HL-60 (cell line): ENCODE measurements at regions not wholly inside any gene's neighbourhood (a gene's known extent, or its start where the extent isn't known, plus 50 kb on each side); places are given as distances from the start of the nearest gene placed in this dataset.

Experiments used
- DNase-seq, 2 experiments: peaks; one replicate each; pipeline ENCODE4 v3.0.0-alpha.2; 2010 to 2020; ENCODE audit warnings: low read depth in 1 of 2, low spot score in 1 of 2
- H3K27ac ChIP-seq: fragments of 250-450 bp; sonication (Bioruptor Pico); replicated peaks from 2 replicates; pipeline ENCODE4 v1.5.1; 2020; ENCODE audit warnings: mild to moderate bottlenecking, moderate library complexity
- H3K27me3 ChIP-seq: fragments of 250-450 bp; sonication (Bioruptor Pico); 2 replicates; pipeline ENCODE4 v1.5.1; 2021; ENCODE audit warnings: mild to moderate bottlenecking, moderate library complexity; ENCODE audit not compliant: insufficient read depth, poor library complexity, severe bottlenecking
- H3K4me3 ChIP-seq: replicated peaks from 2 replicates; pipeline ENCODE4 v1.5.1; 2011; ENCODE audit warnings: mild to moderate bottlenecking, control low read depth, low read length; ENCODE audit not compliant: insufficient read depth
- GABPA ChIP-seq: IDR thresholded peaks from 2 replicates; pipeline ENCODE4 v1.6.1; 2012; ENCODE audit warnings: low read depth
- POLR2AphosphoS5 ChIP-seq: IDR thresholded peaks from 2 replicates; pipeline ENCODE4 v1.6.1; 2012; ENCODE audit warnings: low read depth
- SPI1 ChIP-seq: IDR thresholded peaks from 2 replicates; pipeline ENCODE4 v1.6.1; 2012; ENCODE audit warnings: low read depth, mild to moderate bottlenecking, borderline replicate concordance
- TF ChIP-seq, protein P1 (sequence below): IDR thresholded peaks from 2 replicates; pipeline ENCODE4 v1.6.1; 2012; ENCODE audit warnings: low read depth; ENCODE audit not compliant: insufficient replicate concordance
- TF ChIP-seq, protein P2 (sequence below): IDR thresholded peaks from one replicate; pipeline ENCODE4 v1.5.1; 2011; ENCODE audit warnings: low read length, control low read depth, inconsistent platforms; ENCODE audit not compliant: insufficient read depth

DNA sequence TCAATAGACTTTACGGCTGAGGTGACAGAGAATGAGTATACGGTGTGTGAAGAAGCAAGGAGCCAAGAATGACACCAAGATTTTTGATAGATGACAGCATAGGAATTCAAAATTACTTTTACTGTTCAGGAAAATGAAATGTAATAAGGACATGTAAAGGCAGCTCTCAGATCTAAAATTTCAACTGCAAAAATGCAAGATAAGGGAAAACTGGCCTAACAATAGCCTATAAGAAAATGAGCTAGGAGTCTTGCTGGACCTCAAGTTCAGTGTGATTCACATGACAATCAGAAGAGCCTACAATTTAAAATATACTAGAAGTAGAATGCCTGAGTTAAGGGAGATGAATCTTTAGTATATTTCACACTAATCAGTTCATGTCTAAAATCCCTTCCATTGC is 102.0 kb downstream of the RPS29 start:
- H3K27me3 ChIP-seq, result no peaks in the 10 kb centered on the region
- no peak for TF ChIP-seq GABPA
- TF ChIP-seq, protein P1, sequence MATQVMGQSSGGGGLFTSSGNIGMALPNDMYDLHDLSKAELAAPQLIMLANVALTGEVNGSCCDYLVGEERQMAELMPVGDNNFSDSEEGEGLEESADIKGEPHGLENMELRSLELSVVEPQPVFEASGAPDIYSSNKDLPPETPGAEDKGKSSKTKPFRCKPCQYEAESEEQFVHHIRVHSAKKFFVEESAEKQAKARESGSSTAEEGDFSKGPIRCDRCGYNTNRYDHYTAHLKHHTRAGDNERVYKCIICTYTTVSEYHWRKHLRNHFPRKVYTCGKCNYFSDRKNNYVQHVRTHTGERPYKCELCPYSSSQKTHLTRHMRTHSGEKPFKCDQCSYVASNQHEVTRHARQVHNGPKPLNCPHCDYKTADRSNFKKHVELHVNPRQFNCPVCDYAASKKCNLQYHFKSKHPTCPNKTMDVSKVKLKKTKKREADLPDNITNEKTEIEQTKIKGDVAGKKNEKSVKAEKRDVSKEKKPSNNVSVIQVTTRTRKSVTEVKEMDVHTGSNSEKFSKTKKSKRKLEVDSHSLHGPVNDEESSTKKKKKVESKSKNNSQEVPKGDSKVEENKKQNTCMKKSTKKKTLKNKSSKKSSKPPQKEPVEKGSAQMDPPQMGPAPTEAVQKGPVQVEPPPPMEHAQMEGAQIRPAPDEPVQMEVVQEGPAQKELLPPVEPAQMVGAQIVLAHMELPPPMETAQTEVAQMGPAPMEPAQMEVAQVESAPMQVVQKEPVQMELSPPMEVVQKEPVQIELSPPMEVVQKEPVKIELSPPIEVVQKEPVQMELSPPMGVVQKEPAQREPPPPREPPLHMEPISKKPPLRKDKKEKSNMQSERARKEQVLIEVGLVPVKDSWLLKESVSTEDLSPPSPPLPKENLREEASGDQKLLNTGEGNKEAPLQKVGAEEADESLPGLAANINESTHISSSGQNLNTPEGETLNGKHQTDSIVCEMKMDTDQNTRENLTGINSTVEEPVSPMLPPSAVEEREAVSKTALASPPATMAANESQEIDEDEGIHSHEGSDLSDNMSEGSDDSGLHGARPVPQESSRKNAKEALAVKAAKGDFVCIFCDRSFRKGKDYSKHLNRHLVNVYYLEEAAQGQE, result no peak
- TF ChIP-seq, protein P2, sequence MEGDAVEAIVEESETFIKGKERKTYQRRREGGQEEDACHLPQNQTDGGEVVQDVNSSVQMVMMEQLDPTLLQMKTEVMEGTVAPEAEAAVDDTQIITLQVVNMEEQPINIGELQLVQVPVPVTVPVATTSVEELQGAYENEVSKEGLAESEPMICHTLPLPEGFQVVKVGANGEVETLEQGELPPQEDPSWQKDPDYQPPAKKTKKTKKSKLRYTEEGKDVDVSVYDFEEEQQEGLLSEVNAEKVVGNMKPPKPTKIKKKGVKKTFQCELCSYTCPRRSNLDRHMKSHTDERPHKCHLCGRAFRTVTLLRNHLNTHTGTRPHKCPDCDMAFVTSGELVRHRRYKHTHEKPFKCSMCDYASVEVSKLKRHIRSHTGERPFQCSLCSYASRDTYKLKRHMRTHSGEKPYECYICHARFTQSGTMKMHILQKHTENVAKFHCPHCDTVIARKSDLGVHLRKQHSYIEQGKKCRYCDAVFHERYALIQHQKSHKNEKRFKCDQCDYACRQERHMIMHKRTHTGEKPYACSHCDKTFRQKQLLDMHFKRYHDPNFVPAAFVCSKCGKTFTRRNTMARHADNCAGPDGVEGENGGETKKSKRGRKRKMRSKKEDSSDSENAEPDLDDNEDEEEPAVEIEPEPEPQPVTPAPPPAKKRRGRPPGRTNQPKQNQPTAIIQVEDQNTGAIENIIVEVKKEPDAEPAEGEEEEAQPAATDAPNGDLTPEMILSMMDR, result no peak
- no peak for TF ChIP-seq POLR2AphosphoS5
- no peak for TF ChIP-seq SPI1
- H3K4me3 ChIP-seq, result no peak overlapping the region
- no peak overlapping the region for H3K27ac ChIP-seq
- no peak for DNase-seq

DNA sequence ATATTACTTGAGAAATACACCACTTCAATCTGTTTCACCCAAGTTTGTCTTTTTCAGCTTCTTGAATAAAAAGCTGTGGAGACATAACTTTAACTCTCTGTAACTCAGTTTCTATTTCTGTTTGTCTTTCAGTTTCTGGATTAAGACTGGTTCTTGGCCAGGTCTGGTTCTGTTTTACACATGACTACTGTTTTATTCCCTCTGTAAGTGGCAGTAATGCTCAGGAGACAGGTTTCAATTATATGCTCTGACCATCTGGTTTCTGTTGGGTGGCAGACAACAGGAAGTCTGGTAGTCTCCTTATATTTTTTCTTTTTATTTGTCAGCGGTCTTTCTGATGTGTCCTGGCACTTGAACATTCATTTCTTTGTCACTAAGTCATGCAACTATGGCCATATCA is 102.9 kb downstream of the RPS29 start:
- DNase-seq, result no peak

DNA sequence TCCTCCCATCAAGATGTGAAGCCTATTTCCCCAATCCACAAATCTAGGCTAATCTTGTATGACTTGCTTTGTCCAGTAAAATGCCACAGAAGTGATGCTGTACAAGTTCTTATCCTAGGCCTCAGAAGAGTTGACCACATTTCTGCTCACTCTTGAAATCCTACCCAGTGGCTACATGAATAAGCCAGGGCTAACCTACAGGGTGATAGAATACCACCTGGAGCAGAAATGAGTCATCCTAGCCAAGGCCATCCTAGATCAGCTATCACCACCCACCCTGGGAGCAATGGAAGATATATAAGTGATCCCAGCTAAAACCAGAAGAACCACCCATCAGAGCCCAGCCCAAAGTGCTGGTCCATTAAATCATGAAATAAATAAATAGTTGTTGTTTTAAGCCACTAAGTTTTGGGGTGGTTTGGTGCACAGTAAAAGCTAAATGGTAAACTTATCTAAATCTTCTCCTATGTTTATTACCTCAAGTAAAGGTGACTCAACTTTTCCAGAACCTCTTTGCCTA is 105.1 kb downstream of the RPS29 start:
- no peak overlapping the region for H3K27ac ChIP-seq
- H3K4me3 ChIP-seq, result no peak overlapping the region
- H3K27me3 ChIP-seq, result no peaks in the 10 kb centered on the region
- no peak for DNase-seq
- TF ChIP-seq SPI1, result no peak
- TF ChIP-seq, protein P2, result no peak

More for the DNA sequence above, 102.9 kb downstream of the RPS29 start:
- TF ChIP-seq SPI1 (no peak), POLR2AphosphoS5 (no peak), GABPA (no peak)
- TF ChIP-seq, protein P2, result no peak
- Histone ChIP-seq H3K27me3 (no peaks in the 10 kb centered on the region), H3K27ac (no peak overlapping the region), H3K4me3 (no peak overlapping the region)

DNA sequence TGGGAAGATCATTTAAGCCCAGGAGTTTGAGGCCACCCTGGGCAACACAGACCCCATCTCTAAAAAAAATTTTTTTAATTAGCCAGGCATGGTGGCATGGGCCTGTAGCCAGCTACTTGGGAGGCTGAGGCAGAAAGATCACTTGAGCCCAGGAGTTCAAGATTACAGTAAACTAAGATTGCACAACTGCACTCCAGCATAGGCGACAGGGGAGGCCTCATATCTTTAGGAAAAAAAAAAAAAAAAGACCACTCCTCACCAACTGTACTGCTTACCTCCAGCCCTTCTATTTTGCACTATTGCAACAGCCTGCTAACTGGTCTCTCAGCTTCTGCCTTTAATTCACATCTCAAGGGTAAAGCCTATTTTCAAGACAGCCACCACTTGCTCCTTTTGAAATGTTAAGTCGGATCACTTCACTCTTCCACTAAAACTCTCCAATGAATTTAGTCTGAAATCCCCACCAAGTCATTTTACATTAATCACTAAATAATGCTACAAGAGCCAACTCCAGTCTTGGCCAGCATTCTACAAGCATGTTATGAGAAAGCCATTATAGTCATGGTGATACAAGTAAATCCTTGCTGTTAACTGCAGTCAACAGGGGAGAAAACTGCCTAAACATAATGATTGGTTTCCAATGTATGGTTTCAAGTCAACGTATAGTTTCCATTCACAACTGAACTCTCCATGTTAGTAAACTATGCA is 106.0 kb downstream of the RPS29 start:
- H3K27me3 ChIP-seq, result no peaks in the 10 kb centered on the region
- no peak for TF ChIP-seq GABPA
- no peak for TF ChIP-seq SPI1
- TF ChIP-seq, protein P2, result no peak
- TF ChIP-seq, protein P1, result no peak
- TF ChIP-seq POLR2AphosphoS5, result no peak
- DNase-seq, result no peak
- no peak overlapping the region for H3K4me3 ChIP-seq
- no peak overlapping the region for H3K27ac ChIP-seq
